Neural cell (in vitro differentiated cells): ENCODE measurements at regions not wholly inside any gene's neighbourhood (a gene's known extent, or its start where the extent isn't known, plus 50 kb on each side); places are given as distances from the start of the nearest gene placed in this dataset.

ENCODE experiments used
- H2AFZ ChIP-seq: fragments of 200-600, 300-800 bp; sonication (generic), shearing (Covaris generic); 2 replicates; pipeline ENCODE4 v1.6.0; 2014; ENCODE audit warnings: low read depth, mild to moderate bottlenecking, antibody characterized with exemption, low read length, moderate library complexity
- H3F3A ChIP-seq: fragments of 200-600 bp; shearing (Covaris generic); 2 replicates; pipeline ENCODE4 v1.6.1; 2016; ENCODE audit warnings: mild to moderate bottlenecking, moderate library complexity, mixed read lengths, antibody characterized with exemption, low read length; ENCODE audit not compliant: insufficient read depth, poor library complexity, severe bottlenecking
- H3K27ac ChIP-seq: fragments of 200-600, 300-800 bp; sonication (generic), shearing (Covaris generic); 2 replicates; pipeline ENCODE4 v1.5.1; 2014; ENCODE audit warnings: mild to moderate bottlenecking, low read length, moderate library complexity
- H3K27me3 ChIP-seq: fragments of 300-800, 200-600 bp; sonication (generic), shearing (Covaris generic); 2 replicates; pipeline ENCODE4 v1.6.0; 2014; ENCODE audit warnings: mild to moderate bottlenecking, low read depth, low read length, moderate library complexity; ENCODE audit not compliant: insufficient read depth
- H3K36me3 ChIP-seq: fragments of 300-800, 200-600 bp; sonication (generic), shearing (Covaris generic); 2 replicates; pipeline ENCODE4 v1.5.1; 2014; ENCODE audit warnings: mild to moderate bottlenecking, antibody characterized with exemption, low read length, moderate library complexity; ENCODE audit not compliant: insufficient read depth
- H3K4me2 ChIP-seq: fragments of 300-800, 200-600 bp; sonication (generic), shearing (Covaris generic); 2 replicates; pipeline ENCODE4 v1.6.0; 2014; ENCODE audit warnings: mild to moderate bottlenecking, low read length
- H3K4me3 ChIP-seq: fragments of 300-800, 200-600 bp; sonication (generic), shearing (Covaris generic); 2 replicates; pipeline ENCODE4 v1.5.1; 2014; ENCODE audit warnings: mild to moderate bottlenecking, low read length, moderate library complexity
- H3K79me2 ChIP-seq: fragments of 200-600 bp; shearing (Covaris generic); replicated peaks from 2 replicates; pipeline ENCODE4 v1.6.0; 2014; ENCODE audit warnings: mild to moderate bottlenecking, low read length, moderate library complexity; ENCODE audit not compliant: insufficient read depth
- H3K9ac ChIP-seq: fragments of 300-800, 200-600 bp; sonication (generic), shearing (Covaris generic); 2 replicates; pipeline ENCODE4 v1.6.1; 2016; ENCODE audit warnings: mild to moderate bottlenecking, low read length, mixed read lengths
- H3K9me2 ChIP-seq: fragments of 200-600 bp; shearing (Covaris generic); 2 replicates; pipeline ENCODE4 v1.6.1; 2016; ENCODE audit warnings: mild to moderate bottlenecking, low read length, mixed read lengths; ENCODE audit not compliant: insufficient read depth
- H3K9me3 ChIP-seq: fragments of 200-600, 300-800 bp; sonication (generic), shearing (Covaris generic); 2 replicates; pipeline ENCODE4 v1.6.1; 2016; ENCODE audit warnings: mild to moderate bottlenecking, mixed run types, low read length, moderate library complexity, mixed read lengths
- H4K20me1 ChIP-seq: fragments of 200-600 bp; shearing (Covaris generic); 2 replicates; pipeline ENCODE4 v1.6.1; 2016; ENCODE audit warnings: mild to moderate bottlenecking, mixed run types; ENCODE audit not compliant: insufficient read depth
- CTCF ChIP-seq: fragments of 450-650 bp; IDR thresholded peaks from 2 replicates; pipeline ENCODE4 v1.5.1; 2014; ENCODE audit warnings: antibody characterized with exemption, mild to moderate bottlenecking, moderate library complexity; ENCODE audit not compliant: poor library complexity, severe bottlenecking
- EP300 ChIP-seq: fragments of 450-650 bp; conservative IDR thresholded peaks from 2 replicates; pipeline ENCODE4 v1.6.1; 2014; ENCODE audit warnings: antibody characterized with exemption, mild to moderate bottlenecking, moderate library complexity; ENCODE audit not compliant: poor library complexity, severe bottlenecking
- EZH2 ChIP-seq: fragments of 200-600, 300-800 bp; shearing (Covaris generic), sonication (generic); IDR thresholded peaks from 2 replicates; pipeline ENCODE4 v1.6.1; 2014; ENCODE audit warnings: antibody characterized with exemption, low read length, borderline replicate concordance, mild to moderate bottlenecking; ENCODE audit not compliant: insufficient read depth, poor library complexity, severe bottlenecking
- MXI1 ChIP-seq: fragments of 450-650 bp; conservative IDR thresholded peaks from 2 replicates; pipeline ENCODE4 v1.6.1; 2014; ENCODE audit warnings: antibody characterized with exemption, mild to moderate bottlenecking; ENCODE audit not compliant: poor library complexity, severe bottlenecking
- POLR2AphosphoS5 ChIP-seq: IDR thresholded peaks from 2 replicates; pipeline ENCODE4 v1.6.1; 2012
- RAD21 ChIP-seq: fragments of 450-650 bp; conservative IDR thresholded peaks from 2 replicates; pipeline ENCODE4 v1.6.1; 2014; ENCODE audit warnings: antibody characterized with exemption, mild to moderate bottlenecking, moderate library complexity
- REST ChIP-seq: IDR thresholded peaks from 2 replicates; pipeline ENCODE4 v1.6.1; 2012; ENCODE audit warnings: borderline replicate concordance
- SMC3 ChIP-seq: fragments of 450-650 bp; conservative IDR thresholded peaks from 2 replicates; pipeline ENCODE4 v1.6.1; 2014; ENCODE audit warnings: antibody characterized with exemption, mild to moderate bottlenecking, moderate library complexity; ENCODE audit not compliant: poor library complexity
- TAF1 ChIP-seq: IDR thresholded peaks from 2 replicates; pipeline ENCODE4 v1.6.1; 2012; ENCODE audit warnings: low read depth

- TF ChIP-seq TAF1 (no peak), CTCF (no peak), RAD21 (no peak), MXI1 (no peak), POLR2AphosphoS5 (no peak), EP300 (no peak), EZH2 (no peak), REST (no peak), SMC3 (no peak)
- Histone ChIP-seq H3F3A (no peaks in the 10 kb centered on the region), H3K36me3 (no peaks in the 10 kb centered on the region), H3K27ac (no peak overlapping the region), H2AFZ (no peak overlapping the region), H3K9me3 (no peaks in the 10 kb centered on the region), H3K4me3 (no peak overlapping the region), H3K79me2 (no peaks in the 10 kb centered on the region), H3K9me2 (no peaks in the 10 kb centered on the region), H3K27me3 (no peaks in the 10 kb centered on the region), H4K20me1 (no peaks in the 10 kb centered on the region), H3K4me2 (no peak overlapping the region), H3K9ac (no peak overlapping the region)
Observed at GRCh38 chr11:27229511-27230191, 133.4 kb downstream of the CCDC34 start.

GRCh38 chr11:27228906-27229290 lies 134.1 kb downstream of the CCDC34 start:
- Histone ChIP-seq H3K79me2 (no peaks in the 10 kb centered on the region), H3K36me3 (no peaks in the 10 kb centered on the region), H3K4me3 (no peak overlapping the region), H3K9me2 (no peaks in the 10 kb centered on the region), H3K27me3 (no peaks in the 10 kb centered on the region), H4K20me1 (no peaks in the 10 kb centered on the region), H3K9ac (no peak overlapping the region), H3K9me3 (no peaks in the 10 kb centered on the region), H2AFZ (no peak overlapping the region), H3K27ac (no peak overlapping the region), H3F3A (no peaks in the 10 kb centered on the region), H3K4me2 (no peak overlapping the region)
- TF ChIP-seq EP300: no peak
- TF ChIP-seq POLR2AphosphoS5: no peak
- no peak for TF ChIP-seq CTCF
- TF ChIP-seq REST: no peak
- no peak for TF ChIP-seq RAD21
- TF ChIP-seq TAF1: no peak
- TF ChIP-seq SMC3: no peak
- no peak for TF ChIP-seq EZH2
- TF ChIP-seq MXI1: no peak
